Endothelial cell of umbilical vein (primary cell): ENCODE measurements at regions not wholly inside any gene's neighbourhood (a gene's known extent, or its start where the extent isn't known, plus 50 kb on each side); places are given as distances from the start of the nearest gene placed in this dataset.

Experiments
- BruUV-seq: library from RNA; stranded (reverse); fragments of 400-500 nt; replicated peaks from 2 replicates; lab custom pipeline; 2021; lab: Mats Ljungman, UMichigan
- CTCF ChIA-PET: fragments of 300-600, 350-600 bp; sonication (Branson Sonifier 250); formaldehyde crosslinking; loops from one replicate; lab custom pipeline; 2021; ENCODE audit warnings: antibody characterized with exemption, inconsistent platforms; lab: Charles Lee
- POLR2A ChIA-PET: fragments of 300-600, 350-600 bp; sonication (Branson Sonifier 250); formaldehyde crosslinking; loops from one replicate; lab custom pipeline; 2021; ENCODE audit warnings: antibody characterized with exemption, inconsistent platforms; lab: Charles Lee
- DNase-seq: peaks from one replicate; pipeline ENCODE4 v3.0.0-alpha.2; 2011; ENCODE audit warnings: low read depth, low spot score
- FAIRE-seq: peaks from 2 replicates; lab custom pipeline; 2011; peaks lifted over from hg19 to GRCh38; lab: Jason Lieb, UNC
- H2AFZ ChIP-seq: 2 replicates; pipeline ENCODE4 v1.6.0; 2012; ENCODE audit warnings: low read depth, low read length, control low read depth, inconsistent platforms
- H3K27ac ChIP-seq: 2 replicates; pipeline ENCODE4 v1.5.1; 2011; ENCODE audit warnings: low read depth, mild to moderate bottlenecking, control low read depth, low read length, moderate library complexity; ENCODE audit not compliant: insufficient read depth
- H3K27me3 ChIP-seq, 2 experiments: 2 replicates each; pipeline versions ENCODE4 v1.6.0 to v1.6.1; 2011; ENCODE audit warnings: low read length in 2 of 2, mixed read lengths in 1 of 2; ENCODE audit not compliant: control insufficient read depth in 2 of 2, insufficient read depth in 2 of 2
- H3K36me3 ChIP-seq, 2 experiments: 2 replicates in 1 of 2; 3 replicates in 1 of 2; pipeline ENCODE4 v1.5.1; 2011; ENCODE audit warnings: low read length in 2 of 2, mild to moderate bottlenecking in 1 of 2, moderate library complexity in 1 of 2; ENCODE audit not compliant: control insufficient read depth in 2 of 2, insufficient read depth in 2 of 2; ENCODE audit errors: extremely low read depth in 1 of 2
- H3K4me1 ChIP-seq: 3 replicates; pipeline ENCODE4 v1.5.1; 2011; ENCODE audit warnings: mild to moderate bottlenecking, low read length; ENCODE audit not compliant: control insufficient read depth, insufficient read depth; ENCODE audit errors: extremely low read depth
- H3K4me2 ChIP-seq: 2 replicates; pipeline ENCODE4 v1.6.1; 2011; ENCODE audit warnings: low read length, control low read depth, mixed read lengths; ENCODE audit not compliant: insufficient read depth
- H3K4me3 ChIP-seq, 3 experiments: fragments of 200-600 bp in 1 of 3; sonication (generic), shearing (Covaris generic) in 1 of 3; replicated peaks in 1 of 3; 2 replicates each; pipeline ENCODE4 v1.5.1; 2011 to 2016; ENCODE audit warnings: control low read depth in 3 of 3, low read length in 3 of 3, mild to moderate bottlenecking in 2 of 3, inconsistent platforms in 1 of 3, low read depth in 1 of 3, moderate library complexity in 1 of 3; ENCODE audit not compliant: insufficient read depth in 1 of 3
- H3K79me2 ChIP-seq: 2 replicates; pipeline ENCODE4 v1.6.0; 2012; ENCODE audit warnings: low read length, inconsistent platforms; ENCODE audit not compliant: control insufficient read depth, insufficient read depth
- H3K9ac ChIP-seq: replicated peaks from 2 replicates; pipeline ENCODE3; 2011; ENCODE audit warnings: low read length, control low read depth; ENCODE audit not compliant: insufficient read depth; ENCODE audit errors: extremely low read depth
- H3K9me1 ChIP-seq: replicated peaks from 3 replicates; pipeline ENCODE4 v1.6.0; 2011; ENCODE audit warnings: mild to moderate bottlenecking, low read length; ENCODE audit not compliant: control insufficient read depth, insufficient read depth; ENCODE audit errors: extremely low read depth
- H3K9me3 ChIP-seq: replicated peaks from 2 replicates; pipeline ENCODE4 v1.5.1; 2012; ENCODE audit warnings: low read length, inconsistent platforms; ENCODE audit not compliant: control insufficient read depth, insufficient read depth
- H4K20me1 ChIP-seq: replicated peaks from 2 replicates; pipeline ENCODE3; 2011; ENCODE audit warnings: mild to moderate bottlenecking, low read length; ENCODE audit not compliant: control insufficient read depth, insufficient read depth; ENCODE audit errors: extremely low read depth
- CTCF ChIP-seq, 2 donors: IDR thresholded peaks; 1 replicate in 1 of 2; 2 replicates in 1 of 2; pipeline ENCODE4 v1.5.1; 2011; ENCODE audit warnings: low read length in 2 of 2, mild to moderate bottlenecking in 2 of 2, moderate library complexity in 2 of 2, control low read depth in 1 of 2, inconsistent platforms in 1 of 2, low read depth in 1 of 2; ENCODE audit not compliant: insufficient read depth in 1 of 2; ENCODE audit errors: extremely low read depth in 1 of 2
- EZH2 ChIP-seq: IDR thresholded peaks from 2 replicates; pipeline ENCODE4 v1.6.1; 2012; ENCODE audit warnings: borderline replicate concordance, low read depth, mild to moderate bottlenecking, moderate library complexity, low read length, inconsistent platforms; ENCODE audit not compliant: severe bottlenecking
- FOS ChIP-seq: IDR thresholded peaks from 2 replicates; pipeline ENCODE4 v1.6.1; 2011; ENCODE audit warnings: mild to moderate bottlenecking, low read length, moderate library complexity, borderline replicate concordance; ENCODE audit not compliant: insufficient read depth
- GATA2 ChIP-seq: IDR thresholded peaks from 2 replicates; pipeline ENCODE4 v1.7.0; 2011; ENCODE audit warnings: low read depth, mild to moderate bottlenecking, moderate library complexity, mixed read lengths, low read length; ENCODE audit not compliant: insufficient read length, insufficient read depth
- JUN ChIP-seq: IDR thresholded peaks from 2 replicates; pipeline ENCODE4 v1.6.1; 2011; ENCODE audit warnings: borderline replicate concordance, low read depth; ENCODE audit not compliant: insufficient read length, insufficient read depth
- MAX ChIP-seq: IDR thresholded peaks from 2 replicates; pipeline ENCODE4 v1.6.1; 2011; ENCODE audit not compliant: insufficient read depth, insufficient read length
- MYC ChIP-seq: IDR thresholded peaks from one replicate; pipeline ENCODE4 v1.6.1; 2011; ENCODE audit warnings: mild to moderate bottlenecking, low read depth, low read length
- POLR2A ChIP-seq: IDR thresholded peaks from 2 replicates; pipeline ENCODE4 v1.6.1; 2012; ENCODE audit warnings: low read depth, mild to moderate bottlenecking, control low read depth, low read length
- POLR2AphosphoS5 ChIP-seq: IDR thresholded peaks from 2 replicates; pipeline ENCODE4 v1.6.1; 2012; ENCODE audit warnings: low read depth, mild to moderate bottlenecking, control low read depth, low read length, moderate library complexity; ENCODE audit not compliant: insufficient read depth
- dilution Hi-C: fragments of 300-500 bp; cut with MboI; formaldehyde crosslinking; loops from one replicate; pipeline ENCODE4 v1.15.0; 2019; ENCODE audit warnings: low sequenced_read_pairs; ENCODE audit not compliant: extremely low pct_ligation_motif_present
- intact Hi-C: fragments of 100-400 bp; cut with micrococcal nuclease; formaldehyde crosslinking; loops from one replicate; pipeline ENCODE4 v1.10.0; 2022

- H2AFZ ChIP-seq = no peak overlapping the region
- intact Hi-C loops = no loop called here
Measured at GRCh38 chrX:43590150-43590549, 65.9 kb upstream of the MAOA start.

More at GRCh38 chrX:43590150-43590549, 65.9 kb upstream of the MAOA start:
- no peaks in the 10 kb centered on the region for H3K36me3 ChIP-seq
- no peak overlapping the region for H3K4me2 ChIP-seq
- DNase-seq (no peak), FAIRE-seq (no peak)
- no peaks in the 10 kb centered on the region for H3K79me2 ChIP-seq
- ChIA-PET CTCF (interaction anchor here (1.5 kb wide), 1 partner anchor 160 kb away, joined by 5 read pairs; no protein-coding TSS in a partner anchor), POLR2A (no interaction called here)
- dilution Hi-C loops = no loop called here
- no peak overlapping the region for H3K9ac ChIP-seq
- TF ChIP-seq CTCF (IDR thresholded peaks at IDR 0.05; ENCODE audit: extremely low read depth in 1 of 2, insufficient read depth in 1 of 2, low read depth in 1 of 2, low read length in 2 of 2) (no peak), MYC (no peak), POLR2AphosphoS5 (no peak), POLR2A (no peak), JUN (no peak), EZH2 (no peak), GATA2 (no peak), MAX (no peak), FOS (no peak)
- H3K4me3 ChIP-seq = no peak overlapping the region
- no peaks in the 10 kb centered on the region for H3K9me3 ChIP-seq
- H3K27me3 ChIP-seq = no peaks in the 10 kb centered on the region
- H3K27ac ChIP-seq = no peak overlapping the region
- H3K4me1 ChIP-seq = no peaks in the 10 kb centered on the region
- no TSS peak for BruUV-seq
- H3K9me1 ChIP-seq = no peaks in the 10 kb centered on the region
- no peaks in the 10 kb centered on the region for H4K20me1 ChIP-seq
